Smooth muscle cell (in vitro differentiated cells): ENCODE measurements at regions not wholly inside any gene's neighbourhood (a gene's known extent, or its start where the extent isn't known, plus 50 kb on each side); places are given as distances from the start of the nearest gene placed in this dataset.

Experiments used
- DNase-seq: peaks from one replicate; lab custom pipeline; 2025; ENCODE audit not compliant: unreplicated experiment; lab: John Stamatoyannopoulos, UW
- H2AFZ ChIP-seq: fragments of 200-600 bp; sonication (generic); 2 replicates; pipeline ENCODE4 v1.6.0; 2016; ENCODE audit warnings: antibody characterized with exemption, low read depth, mild to moderate bottlenecking
- H3F3A ChIP-seq: fragments of 200-600 bp; sonication (generic); 2 replicates; pipeline ENCODE4 v1.6.0; 2017; ENCODE audit warnings: antibody characterized with exemption, low read depth
- H3K27ac ChIP-seq: fragments of 200-600 bp; sonication (generic); 2 replicates; pipeline ENCODE4 v1.5.1; 2016; ENCODE audit warnings: low read depth, mild to moderate bottlenecking
- H3K27me3 ChIP-seq: fragments of 200-600 bp; sonication (generic); 2 replicates; pipeline ENCODE4 v1.6.1; 2016; ENCODE audit warnings: low read depth, mild to moderate bottlenecking
- H3K36me3 ChIP-seq: fragments of 200-600 bp; sonication (generic); 2 replicates; pipeline ENCODE4 v1.5.1; 2016; ENCODE audit warnings: low read depth
- H3K4me1 ChIP-seq: fragments of 200-600 bp; sonication (generic); 2 replicates; pipeline ENCODE4 v1.5.1; 2016; ENCODE audit warnings: low read depth
- H3K4me2 ChIP-seq: fragments of 200-600 bp; sonication (generic); 2 replicates; pipeline ENCODE4 v1.6.0; 2016; ENCODE audit warnings: mild to moderate bottlenecking
- H3K4me3 ChIP-seq: fragments of 200-600 bp; sonication (generic); 2 replicates; pipeline ENCODE4 v1.5.1; 2016; ENCODE audit warnings: mild to moderate bottlenecking
- H3K79me2 ChIP-seq: fragments of 200-600 bp; sonication (generic); 2 replicates; pipeline ENCODE4 v1.6.0; 2016; ENCODE audit warnings: low read depth, mild to moderate bottlenecking
- H3K9ac ChIP-seq: fragments of 200-600 bp; sonication (generic); 2 replicates; pipeline ENCODE4 v1.6.0; 2016; ENCODE audit warnings: low read depth
- H3K9me3 ChIP-seq: fragments of 200-600 bp; sonication (generic); replicated peaks from 2 replicates; pipeline ENCODE4 v1.5.1; 2016; ENCODE audit warnings: low read depth
- H4K20me1 ChIP-seq: fragments of 200-600 bp; sonication (generic); 2 replicates; pipeline ENCODE4 v1.6.0; 2016; ENCODE audit warnings: low read depth
- WGBS: methylation state at CpG from one replicate; pipeline ENCODE4 v1.1.7; 2016; ENCODE audit warnings: low lambda C conversion rate; 5-methylcytosine and 5-hydroxymethylcytosine counted together
- TF ChIP-seq, protein P1 (sequence below): fragments of 200-600 bp; sonication (generic); IDR thresholded peaks from 2 replicates; pipeline ENCODE4 v1.5.1; 2017; ENCODE audit warnings: borderline replicate concordance, mild to moderate bottlenecking, antibody characterized with exemption; ENCODE audit not compliant: insufficient read depth, poor library complexity, severe bottlenecking

DNA sequence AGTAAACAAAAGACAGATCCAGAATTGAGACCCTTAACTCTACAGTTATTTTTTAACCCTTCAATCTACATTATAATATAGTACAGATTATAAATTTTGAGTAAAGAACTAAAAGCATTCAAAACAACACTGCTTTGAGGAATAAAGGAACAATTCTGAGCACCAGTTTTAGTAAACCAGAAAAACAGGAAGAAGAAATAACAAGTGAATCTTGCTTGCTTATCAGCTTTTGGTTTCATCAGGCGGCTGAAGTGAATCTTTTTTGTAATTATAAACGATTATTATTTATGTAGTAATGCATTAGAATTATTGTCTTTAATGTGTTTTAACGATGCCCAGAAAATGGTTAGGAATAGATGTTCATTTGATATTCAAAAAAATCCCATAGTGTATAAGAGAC, 305.4 kb downstream of the ARAP2 start:
- no peak overlapping the region for H3K9ac ChIP-seq
- no peak for DNase-seq
- no peak overlapping the region for H3K27ac ChIP-seq
- no peaks in the 10 kb centered on the region for H3K9me3 ChIP-seq
- no peaks in the 10 kb centered on the region for H3K36me3 ChIP-seq
- no peak overlapping the region for H3K4me3 ChIP-seq
- TF ChIP-seq, protein P1, sequence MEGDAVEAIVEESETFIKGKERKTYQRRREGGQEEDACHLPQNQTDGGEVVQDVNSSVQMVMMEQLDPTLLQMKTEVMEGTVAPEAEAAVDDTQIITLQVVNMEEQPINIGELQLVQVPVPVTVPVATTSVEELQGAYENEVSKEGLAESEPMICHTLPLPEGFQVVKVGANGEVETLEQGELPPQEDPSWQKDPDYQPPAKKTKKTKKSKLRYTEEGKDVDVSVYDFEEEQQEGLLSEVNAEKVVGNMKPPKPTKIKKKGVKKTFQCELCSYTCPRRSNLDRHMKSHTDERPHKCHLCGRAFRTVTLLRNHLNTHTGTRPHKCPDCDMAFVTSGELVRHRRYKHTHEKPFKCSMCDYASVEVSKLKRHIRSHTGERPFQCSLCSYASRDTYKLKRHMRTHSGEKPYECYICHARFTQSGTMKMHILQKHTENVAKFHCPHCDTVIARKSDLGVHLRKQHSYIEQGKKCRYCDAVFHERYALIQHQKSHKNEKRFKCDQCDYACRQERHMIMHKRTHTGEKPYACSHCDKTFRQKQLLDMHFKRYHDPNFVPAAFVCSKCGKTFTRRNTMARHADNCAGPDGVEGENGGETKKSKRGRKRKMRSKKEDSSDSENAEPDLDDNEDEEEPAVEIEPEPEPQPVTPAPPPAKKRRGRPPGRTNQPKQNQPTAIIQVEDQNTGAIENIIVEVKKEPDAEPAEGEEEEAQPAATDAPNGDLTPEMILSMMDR, result no peak
- H3K27me3 ChIP-seq, result no peaks in the 10 kb centered on the region
- no peaks in the 10 kb centered on the region for H3F3A ChIP-seq
- H3K4me2 ChIP-seq, result no peak overlapping the region
- H4K20me1 ChIP-seq, result no peaks in the 10 kb centered on the region
- H3K79me2 ChIP-seq, result no peaks in the 10 kb centered on the region
- H3K4me1 ChIP-seq, result peaks cover 4% of the 10 kb centered on the region
- no peak overlapping the region for H2AFZ ChIP-seq
- 77% methylated on average over 3 of the region's 3 CpGs for whole genome bisulfite sequencing

DNA sequence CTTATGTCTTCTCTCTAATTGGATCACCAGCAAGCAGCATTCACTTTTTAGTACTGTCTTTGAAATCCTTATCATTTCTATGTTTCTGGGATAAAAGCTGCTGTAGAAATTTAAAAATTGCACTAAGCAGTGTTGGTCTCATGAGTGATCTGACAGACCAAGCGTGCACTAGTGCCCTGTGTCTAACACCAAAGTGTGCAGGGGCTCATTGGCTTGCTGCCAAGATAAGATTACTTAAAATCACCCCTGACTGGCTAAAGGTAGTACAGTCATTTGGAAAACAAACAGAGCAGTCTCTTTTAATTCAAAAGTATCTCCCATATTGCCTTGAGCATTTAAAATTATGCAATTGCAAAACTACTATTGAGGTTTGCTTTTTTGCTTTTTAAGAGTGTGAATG, 304.6 kb downstream of the ARAP2 start:
- H3K9ac ChIP-seq, result no peak overlapping the region
- no peaks in the 10 kb centered on the region for H3K4me1 ChIP-seq
- no peaks in the 10 kb centered on the region for H3K36me3 ChIP-seq
- no peaks in the 10 kb centered on the region for H3K27me3 ChIP-seq
- H2AFZ ChIP-seq, result no peak overlapping the region
- no peak overlapping the region for H3K4me2 ChIP-seq
- 78% methylated on average over 1 of the region's 1 CpG for WGBS
- H4K20me1 ChIP-seq, result no peaks in the 10 kb centered on the region
- H3K79me2 ChIP-seq, result no peaks in the 10 kb centered on the region
- TF ChIP-seq, protein P1, result no peak
- no peak for DNase-seq
- H3K27ac ChIP-seq, result no peak overlapping the region
- no peaks in the 10 kb centered on the region for H3F3A ChIP-seq
- H3K4me3 ChIP-seq, result no peak overlapping the region
- H3K9me3 ChIP-seq, result no peaks in the 10 kb centered on the region

DNA sequence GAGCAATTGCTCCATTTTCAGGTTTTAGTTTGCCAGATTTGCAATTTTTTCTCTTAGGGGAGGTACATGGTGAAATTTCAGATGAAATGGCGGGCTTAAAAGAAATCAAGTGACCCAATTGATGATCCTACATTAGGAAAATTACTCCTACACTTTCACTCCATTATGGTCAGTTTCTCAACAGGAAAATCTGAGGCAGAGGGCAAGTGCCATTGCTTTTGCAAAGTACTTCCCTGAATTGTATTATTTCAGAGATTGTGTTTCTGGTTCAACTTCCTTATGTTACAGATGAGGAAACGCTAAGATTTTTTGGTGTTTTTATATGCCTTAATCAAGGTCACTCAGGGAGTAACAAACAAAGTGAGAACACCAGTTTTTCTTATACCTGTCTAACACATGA, 302.2 kb downstream of the ARAP2 start:
- no peak for DNase-seq
- Histone ChIP-seq H3F3A (no peaks in the 10 kb centered on the region), H2AFZ (no peak overlapping the region), H3K79me2 (no peaks in the 10 kb centered on the region), H3K4me1 (no peaks in the 10 kb centered on the region), H4K20me1 (no peaks in the 10 kb centered on the region), H3K27ac (no peak overlapping the region), H3K36me3 (no peaks in the 10 kb centered on the region), H3K9me3 (no peaks in the 10 kb centered on the region), H3K4me3 (no peak overlapping the region), H3K27me3 (no peaks in the 10 kb centered on the region), H3K9ac (no peak overlapping the region), H3K4me2 (no peak overlapping the region)
- TF ChIP-seq, protein P1, result no peak
- WGBS, result 94% methylated on average over 2 of the region's 2 CpGs

DNA sequence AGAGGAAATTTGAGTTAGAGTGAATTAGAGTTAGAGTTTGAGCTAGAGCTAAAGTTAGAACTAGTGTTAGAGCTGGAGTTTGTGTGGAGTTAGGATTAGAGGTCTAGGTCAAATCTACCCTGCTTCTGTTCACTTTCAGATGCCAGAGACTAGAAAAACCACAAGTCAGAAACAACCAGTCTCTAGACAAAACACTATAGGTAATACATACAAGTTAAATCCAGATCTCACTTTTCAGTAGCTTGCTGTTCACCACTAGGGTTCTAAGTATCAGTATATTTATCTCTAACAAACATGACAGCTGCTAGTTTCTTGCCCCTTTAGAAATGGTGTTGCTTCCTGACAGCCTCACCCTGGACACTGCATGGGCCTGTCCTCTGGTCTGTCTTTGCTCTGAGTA, 300.7 kb downstream of the ARAP2 start:
- Histone ChIP-seq H3K4me3 (no peak overlapping the region), H3K27ac (no peak overlapping the region), H3K27me3 (no peaks in the 10 kb centered on the region), H3K4me2 (no peak overlapping the region), H3K9ac (no peak overlapping the region), H3K9me3 (no peaks in the 10 kb centered on the region), H4K20me1 (no peaks in the 10 kb centered on the region), H3K36me3 (no peaks in the 10 kb centered on the region), H3K4me1 (no peaks in the 10 kb centered on the region), H3F3A (no peaks in the 10 kb centered on the region), H2AFZ (no peak overlapping the region), H3K79me2 (no peaks in the 10 kb centered on the region)
- no peak for DNase-seq
- TF ChIP-seq, protein P1, result no peak
